ENCODE measurements at regions not wholly inside any gene's neighbourhood (a gene's known extent, or its start where the extent isn't known, plus 50 kb on each side); places are given as distances from the start of the nearest gene placed in this dataset.

GRCh38 chr11:46215208-46215931 is 62.1 kb upstream of the CREB3L1 start:
- no peak for TF ChIP-seq POLR2A (IDR thresholded peaks at IDR 0.05)
- TF ChIP-seq, protein P1, sequence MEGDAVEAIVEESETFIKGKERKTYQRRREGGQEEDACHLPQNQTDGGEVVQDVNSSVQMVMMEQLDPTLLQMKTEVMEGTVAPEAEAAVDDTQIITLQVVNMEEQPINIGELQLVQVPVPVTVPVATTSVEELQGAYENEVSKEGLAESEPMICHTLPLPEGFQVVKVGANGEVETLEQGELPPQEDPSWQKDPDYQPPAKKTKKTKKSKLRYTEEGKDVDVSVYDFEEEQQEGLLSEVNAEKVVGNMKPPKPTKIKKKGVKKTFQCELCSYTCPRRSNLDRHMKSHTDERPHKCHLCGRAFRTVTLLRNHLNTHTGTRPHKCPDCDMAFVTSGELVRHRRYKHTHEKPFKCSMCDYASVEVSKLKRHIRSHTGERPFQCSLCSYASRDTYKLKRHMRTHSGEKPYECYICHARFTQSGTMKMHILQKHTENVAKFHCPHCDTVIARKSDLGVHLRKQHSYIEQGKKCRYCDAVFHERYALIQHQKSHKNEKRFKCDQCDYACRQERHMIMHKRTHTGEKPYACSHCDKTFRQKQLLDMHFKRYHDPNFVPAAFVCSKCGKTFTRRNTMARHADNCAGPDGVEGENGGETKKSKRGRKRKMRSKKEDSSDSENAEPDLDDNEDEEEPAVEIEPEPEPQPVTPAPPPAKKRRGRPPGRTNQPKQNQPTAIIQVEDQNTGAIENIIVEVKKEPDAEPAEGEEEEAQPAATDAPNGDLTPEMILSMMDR (IDR thresholded peaks at IDR 0.05) = no peak

Measured in tibial nerve (tissue), 3 donors.